ENCODE measurements at regions not wholly inside any gene's neighbourhood (a gene's known extent, or its start where the extent isn't known, plus 50 kb on each side); places are given as distances from the start of the nearest gene placed in this dataset.

DNA sequence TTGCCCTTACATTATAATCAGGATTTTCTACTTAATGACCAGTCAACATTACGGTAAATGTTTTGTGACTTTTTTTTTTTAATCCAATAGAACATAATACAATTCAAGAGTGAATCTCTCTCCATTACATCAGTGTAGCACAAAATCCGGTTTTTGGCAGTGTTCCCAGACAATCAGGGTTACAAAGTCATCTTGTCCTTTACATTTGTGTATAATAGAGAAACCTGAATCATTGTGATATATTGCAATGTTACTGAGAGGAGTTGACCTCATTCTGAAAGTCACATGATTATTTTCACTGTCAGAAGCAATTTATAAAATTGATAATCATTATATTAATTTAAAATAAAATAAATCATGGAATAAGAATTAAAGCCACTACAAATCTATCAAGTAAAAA is 1346.0 kb upstream of the SPRY2 start:
- no peak overlapping the region for H2BK20ac ChIP-seq (ENCODE audit: low read depth, low read length)
- H3K27me3 ChIP-seq (ENCODE audit: control insufficient read depth, insufficient read depth, low read length) = no peaks in the 10 kb centered on the region
- ChIA-PET POLR2A (ENCODE audit: unreplicated experiment) (no interaction called here), CTCF (no interaction called here)
- TF ChIP-seq CEBPB (IDR thresholded peaks at IDR 0.05; ENCODE audit: low read depth, low read length) (no peak), BHLHE40 (IDR thresholded peaks at IDR 0.05; ENCODE audit: low read depth, low read length) (no peak), POLR2A (IDR thresholded peaks at IDR 0.05; ENCODE audit: low read depth, low read length) (no peak), CHD1 (IDR thresholded peaks at IDR 0.05; ENCODE audit: low read depth, low read length) (no peak), MXI1 (IDR thresholded peaks at IDR 0.05; ENCODE audit: borderline replicate concordance, low read depth, low read length) (no peak), FOS (IDR thresholded peaks at IDR 0.05; ENCODE audit: low read depth, low read length) (no peak), RFX5 (IDR thresholded peaks at IDR 0.05; ENCODE audit: low read depth, low read length) (no peak), MAFK (IDR thresholded peaks at IDR 0.05; ENCODE audit: low read depth, low read length) (no peak), RAD21 (IDR thresholded peaks at IDR 0.05; ENCODE audit: low read length) (no peak), SMC3 (IDR thresholded peaks at IDR 0.05; ENCODE audit: low read depth, low read length) (no peak), RCOR1 (IDR thresholded peaks at IDR 0.05; ENCODE audit: insufficient replicate concordance, low read length) (no peak), NFE2L2 (IDR thresholded peaks at IDR 0.05; ENCODE audit: low read depth, low read length) (no peak), MAZ (IDR thresholded peaks at IDR 0.05; ENCODE audit: borderline replicate concordance, low read depth, low read length) (no peak)
- TF ChIP-seq, protein P1, sequence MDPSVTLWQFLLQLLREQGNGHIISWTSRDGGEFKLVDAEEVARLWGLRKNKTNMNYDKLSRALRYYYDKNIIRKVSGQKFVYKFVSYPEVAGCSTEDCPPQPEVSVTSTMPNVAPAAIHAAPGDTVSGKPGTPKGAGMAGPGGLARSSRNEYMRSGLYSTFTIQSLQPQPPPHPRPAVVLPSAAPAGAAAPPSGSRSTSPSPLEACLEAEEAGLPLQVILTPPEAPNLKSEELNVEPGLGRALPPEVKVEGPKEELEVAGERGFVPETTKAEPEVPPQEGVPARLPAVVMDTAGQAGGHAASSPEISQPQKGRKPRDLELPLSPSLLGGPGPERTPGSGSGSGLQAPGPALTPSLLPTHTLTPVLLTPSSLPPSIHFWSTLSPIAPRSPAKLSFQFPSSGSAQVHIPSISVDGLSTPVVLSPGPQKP (IDR thresholded peaks at IDR 0.05; ENCODE audit: borderline replicate concordance, low read depth, low read length) = no peak
- TF ChIP-seq, protein P2, sequence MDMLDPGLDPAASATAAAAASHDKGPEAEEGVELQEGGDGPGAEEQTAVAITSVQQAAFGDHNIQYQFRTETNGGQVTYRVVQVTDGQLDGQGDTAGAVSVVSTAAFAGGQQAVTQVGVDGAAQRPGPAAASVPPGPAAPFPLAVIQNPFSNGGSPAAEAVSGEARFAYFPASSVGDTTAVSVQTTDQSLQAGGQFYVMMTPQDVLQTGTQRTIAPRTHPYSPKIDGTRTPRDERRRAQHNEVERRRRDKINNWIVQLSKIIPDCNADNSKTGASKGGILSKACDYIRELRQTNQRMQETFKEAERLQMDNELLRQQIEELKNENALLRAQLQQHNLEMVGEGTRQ (IDR thresholded peaks at IDR 0.05; ENCODE audit: low read depth, low read length) = no peak
- TF ChIP-seq, protein P3, sequence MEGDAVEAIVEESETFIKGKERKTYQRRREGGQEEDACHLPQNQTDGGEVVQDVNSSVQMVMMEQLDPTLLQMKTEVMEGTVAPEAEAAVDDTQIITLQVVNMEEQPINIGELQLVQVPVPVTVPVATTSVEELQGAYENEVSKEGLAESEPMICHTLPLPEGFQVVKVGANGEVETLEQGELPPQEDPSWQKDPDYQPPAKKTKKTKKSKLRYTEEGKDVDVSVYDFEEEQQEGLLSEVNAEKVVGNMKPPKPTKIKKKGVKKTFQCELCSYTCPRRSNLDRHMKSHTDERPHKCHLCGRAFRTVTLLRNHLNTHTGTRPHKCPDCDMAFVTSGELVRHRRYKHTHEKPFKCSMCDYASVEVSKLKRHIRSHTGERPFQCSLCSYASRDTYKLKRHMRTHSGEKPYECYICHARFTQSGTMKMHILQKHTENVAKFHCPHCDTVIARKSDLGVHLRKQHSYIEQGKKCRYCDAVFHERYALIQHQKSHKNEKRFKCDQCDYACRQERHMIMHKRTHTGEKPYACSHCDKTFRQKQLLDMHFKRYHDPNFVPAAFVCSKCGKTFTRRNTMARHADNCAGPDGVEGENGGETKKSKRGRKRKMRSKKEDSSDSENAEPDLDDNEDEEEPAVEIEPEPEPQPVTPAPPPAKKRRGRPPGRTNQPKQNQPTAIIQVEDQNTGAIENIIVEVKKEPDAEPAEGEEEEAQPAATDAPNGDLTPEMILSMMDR (conservative IDR thresholded peaks at IDR 0.05; ENCODE audit: low read depth, low read length) = no peak
- no peaks in the 10 kb centered on the region for H3K79me1 ChIP-seq (ENCODE audit: low read depth in 1 of 2, low read length in 2 of 2)
- H3K56ac ChIP-seq (ENCODE audit: extremely low read depth, insufficient read depth, low read length) = no peak overlapping the region
- dilution Hi-C loops (cut with HindIII; ENCODE audit: low sequenced_read_pairs, unreplicated experiment) = no loop called here
- H3K4me1 ChIP-seq (ENCODE audit: control insufficient read depth, insufficient read depth, low read length) = no peaks in the 10 kb centered on the region
- ATAC-seq (ENCODE audit: low read depth) (no peak), DNase-seq (no peak)
- WGBS, 2 experiments (ENCODE audit: extremely low coverage in 2 of 2, insufficient read length in 1 of 2) = no CpG with 5 or more reads among the region's 2 CpGs
- intact Hi-C loops (cut with micrococcal nuclease) = no loop called here
- H3K27ac ChIP-seq (ENCODE audit: insufficient read depth, low read length) = no peak overlapping the region
- H3K23ac ChIP-seq (ENCODE audit: low read depth, low read length) = no peak overlapping the region
- H2AK5ac ChIP-seq (ENCODE audit: low read depth, low read length) = no peak overlapping the region
- no peak overlapping the region for H4K5ac ChIP-seq (ENCODE audit: low read depth, low read length)
- no peak overlapping the region for H4K91ac ChIP-seq (ENCODE audit: insufficient read depth, low read depth, low read length)
- H3K9me3 ChIP-seq (ENCODE audit: control insufficient read depth, insufficient read depth, low read length) = peaks cover 4% of the 10 kb centered on the region
- no peak overlapping the region for H3K4me3 ChIP-seq (ENCODE audit: insufficient read depth, low read depth, low read length)
- in situ Hi-C loops (cut with MboI; ENCODE audit: low sequenced_read_pairs) = no loop called here
- no peak overlapping the region for H2AFZ ChIP-seq (replicated peaks; ENCODE audit: low read length, poor library complexity)
- no peaks in the 10 kb centered on the region for H4K20me1 ChIP-seq (ENCODE audit: insufficient read depth, low read length)
- no peak overlapping the region for H2BK120ac ChIP-seq (ENCODE audit: low read depth, low read length)
- no peak overlapping the region for H2AK9ac ChIP-seq (replicated peaks; ENCODE audit: low read depth, low read length, poor library complexity)
- no peak overlapping the region for H3K18ac ChIP-seq (ENCODE audit: low read depth, low read length)
- H3K4me2 ChIP-seq (ENCODE audit: low read depth, low read length) = no peak overlapping the region
- no peaks in the 10 kb centered on the region for H3K9me1 ChIP-seq (ENCODE audit: insufficient read depth, low read length)
- no peak overlapping the region for H4K8ac ChIP-seq (ENCODE audit: low read depth in 2 of 2, low read length in 2 of 2)
- H2BK15ac ChIP-seq (ENCODE audit: low read depth, low read length) = no peak overlapping the region
- no TSS peak for BruUV-seq (replicated peaks)
- no peaks in the 10 kb centered on the region for H3K36me3 ChIP-seq (ENCODE audit: control insufficient read depth, insufficient read depth, low read length)
- no peak overlapping the region for H2BK5ac ChIP-seq (ENCODE audit: low read depth, low read length, poor library complexity, severe bottlenecking)
- no peak overlapping the region for H3K14ac ChIP-seq (replicated peaks; ENCODE audit: low read depth, low read length)
- H3K9ac ChIP-seq (ENCODE audit: low read depth, low read length) = no peak overlapping the region
- no peak overlapping the region for H3K4ac ChIP-seq (ENCODE audit: low read depth, low read length)

Measured in IMR-90 (cell line).